Lower lobe of right lung (tissue), 2 donors: ENCODE measurements at regions not wholly inside any gene's neighbourhood (a gene's known extent, or its start where the extent isn't known, plus 50 kb on each side); places are given as distances from the start of the nearest gene placed in this dataset.

Experiments
- ATAC-seq, 2 donors: fragments of 200-7000 bp; cut with Tn5 transposase; one replicate each; pipeline ENCODE4 v1.9.1; 2020 to 2022; ENCODE audit warnings: mild to moderate bottlenecking in 2 of 2, moderate library complexity in 2 of 2
- DNase-seq: peaks from one replicate; pipeline ENCODE4 v3.0.0-alpha.2; 2020
- H3K27ac ChIP-seq: fragments of 200-600 bp; one replicate; pipeline ENCODE4 v1.8.0; 2022
- H3K27me3 ChIP-seq: fragments of 200-600 bp; one replicate; pipeline ENCODE4 v1.8.0; 2022; ENCODE audit warnings: low read depth
- H3K36me3 ChIP-seq: fragments of 200-600 bp; one replicate; pipeline ENCODE4 v1.8.0; 2022; ENCODE audit warnings: mild to moderate bottlenecking
- H3K4me1 ChIP-seq: fragments of 200-600 bp; one replicate; pipeline ENCODE4 v1.8.0; 2022
- H3K4me3 ChIP-seq: fragments of 200-600 bp; one replicate; pipeline ENCODE4 v1.8.0; 2022; ENCODE audit warnings: mild to moderate bottlenecking
- H3K9me3 ChIP-seq: fragments of 200-600 bp; one replicate; pipeline ENCODE4 v1.8.0; 2022
- intact Hi-C: fragments of 100-400 bp; cut with DNase I; formaldehyde crosslinking; loops from one replicate; pipeline ENCODE4 v1.11.0; 2022
- TF ChIP-seq, protein P1 (sequence below): fragments of 200-600 bp; IDR thresholded peaks from one replicate; pipeline ENCODE4 v1.8.0; 2022; ENCODE audit warnings: antibody characterized with exemption, mild to moderate bottlenecking
- donor health status: DM: no; HTN: yes; CAD: no; lungs with severe emphysema.

DNA sequence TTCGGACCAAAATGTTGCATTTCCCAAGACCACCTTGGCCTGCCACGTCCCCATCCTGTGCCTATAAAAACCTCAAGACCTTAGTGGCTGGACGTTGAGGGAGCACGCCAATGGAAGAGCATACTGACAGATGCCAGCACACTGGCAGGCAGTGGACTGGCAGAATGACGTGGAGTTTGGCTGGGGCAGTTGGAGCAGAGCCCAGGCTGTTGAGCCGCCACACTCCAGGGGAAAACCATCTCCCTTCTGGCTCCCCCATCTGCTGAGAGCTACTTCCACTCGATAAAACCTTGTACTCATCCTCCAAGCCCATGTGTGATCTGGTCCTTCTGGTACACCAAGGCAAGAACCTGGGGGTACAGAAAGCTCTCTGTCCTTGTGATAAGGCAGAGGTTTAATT, 494.1 kb downstream of the CDH11 start:
- intact Hi-C loops: no loop called here

DNA sequence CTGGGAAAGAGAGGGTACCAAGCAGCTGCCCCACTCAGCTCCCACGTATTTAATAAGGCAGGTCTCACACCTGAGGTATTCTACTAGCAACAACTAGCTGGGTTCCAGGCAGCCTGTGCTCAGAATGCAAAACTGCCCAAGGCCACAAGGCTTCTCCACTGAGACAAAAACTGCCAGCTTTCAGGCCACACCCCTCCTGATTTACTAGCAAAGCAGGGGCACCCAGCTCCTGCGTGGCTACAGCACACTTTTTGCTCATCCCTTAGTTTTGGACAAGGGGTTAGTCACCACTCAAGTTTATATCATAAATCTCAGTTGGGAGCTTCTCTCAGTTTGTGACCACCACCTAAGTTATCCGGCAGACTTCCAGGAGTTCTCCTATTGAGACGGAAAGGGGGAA, 494.6 kb downstream of the CDH11 start:
- TF ChIP-seq, protein P1, sequence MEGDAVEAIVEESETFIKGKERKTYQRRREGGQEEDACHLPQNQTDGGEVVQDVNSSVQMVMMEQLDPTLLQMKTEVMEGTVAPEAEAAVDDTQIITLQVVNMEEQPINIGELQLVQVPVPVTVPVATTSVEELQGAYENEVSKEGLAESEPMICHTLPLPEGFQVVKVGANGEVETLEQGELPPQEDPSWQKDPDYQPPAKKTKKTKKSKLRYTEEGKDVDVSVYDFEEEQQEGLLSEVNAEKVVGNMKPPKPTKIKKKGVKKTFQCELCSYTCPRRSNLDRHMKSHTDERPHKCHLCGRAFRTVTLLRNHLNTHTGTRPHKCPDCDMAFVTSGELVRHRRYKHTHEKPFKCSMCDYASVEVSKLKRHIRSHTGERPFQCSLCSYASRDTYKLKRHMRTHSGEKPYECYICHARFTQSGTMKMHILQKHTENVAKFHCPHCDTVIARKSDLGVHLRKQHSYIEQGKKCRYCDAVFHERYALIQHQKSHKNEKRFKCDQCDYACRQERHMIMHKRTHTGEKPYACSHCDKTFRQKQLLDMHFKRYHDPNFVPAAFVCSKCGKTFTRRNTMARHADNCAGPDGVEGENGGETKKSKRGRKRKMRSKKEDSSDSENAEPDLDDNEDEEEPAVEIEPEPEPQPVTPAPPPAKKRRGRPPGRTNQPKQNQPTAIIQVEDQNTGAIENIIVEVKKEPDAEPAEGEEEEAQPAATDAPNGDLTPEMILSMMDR: no peak
- intact Hi-C loops: no loop called here
- no peaks in the 10 kb centered on the region for H3K27me3 ChIP-seq
- no peak for DNase-seq
- no peaks in the 10 kb centered on the region for H3K4me1 ChIP-seq
- no peak overlapping the region for H3K4me3 ChIP-seq
- no peaks in the 10 kb centered on the region for H3K9me3 ChIP-seq
- no peak overlapping the region for H3K27ac ChIP-seq
- ATAC-seq: no peak
- no peaks in the 10 kb centered on the region for H3K36me3 ChIP-seq

More for the DNA sequence above, 494.1 kb downstream of the CDH11 start:
- Histone ChIP-seq H3K27me3 (no peaks in the 10 kb centered on the region), H3K9me3 (no peaks in the 10 kb centered on the region), H3K4me3 (no peak overlapping the region), H3K27ac (no peak overlapping the region), H3K36me3 (no peaks in the 10 kb centered on the region), H3K4me1 (no peaks in the 10 kb centered on the region)
- TF ChIP-seq, protein P1: no peak
- DNase-seq (no peak), ATAC-seq (no peak)

DNA sequence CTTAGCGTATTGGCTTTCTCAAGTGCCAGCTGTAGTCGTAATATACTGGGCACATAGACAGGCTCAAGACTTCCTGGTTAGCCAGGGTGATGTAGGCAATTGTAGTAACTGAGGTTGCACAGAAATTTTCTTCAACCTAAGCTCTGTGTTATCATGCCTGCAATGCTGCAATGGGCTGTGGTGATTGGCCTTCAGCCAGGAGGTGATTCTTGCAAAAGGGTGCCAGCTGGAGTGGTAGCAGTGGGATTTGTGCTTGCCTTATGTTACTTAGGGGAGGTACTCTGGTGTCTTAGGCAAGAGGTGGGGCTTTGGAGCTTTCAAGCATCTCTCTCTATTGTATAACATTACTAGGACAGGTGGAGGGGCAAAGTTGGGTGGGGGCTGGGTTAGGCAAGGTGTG, 495.1 kb downstream of the CDH11 start:
- intact Hi-C loops: no loop called here
- Histone ChIP-seq H3K27me3 (no peaks in the 10 kb centered on the region), H3K4me1 (no peaks in the 10 kb centered on the region), H3K9me3 (no peaks in the 10 kb centered on the region), H3K27ac (no peak overlapping the region), H3K4me3 (no peak overlapping the region), H3K36me3 (no peaks in the 10 kb centered on the region)
- ATAC-seq (peak in 1 of 2 donors; percentile 27), DNase-seq (no peak)
- TF ChIP-seq, protein P1: no peak

DNA sequence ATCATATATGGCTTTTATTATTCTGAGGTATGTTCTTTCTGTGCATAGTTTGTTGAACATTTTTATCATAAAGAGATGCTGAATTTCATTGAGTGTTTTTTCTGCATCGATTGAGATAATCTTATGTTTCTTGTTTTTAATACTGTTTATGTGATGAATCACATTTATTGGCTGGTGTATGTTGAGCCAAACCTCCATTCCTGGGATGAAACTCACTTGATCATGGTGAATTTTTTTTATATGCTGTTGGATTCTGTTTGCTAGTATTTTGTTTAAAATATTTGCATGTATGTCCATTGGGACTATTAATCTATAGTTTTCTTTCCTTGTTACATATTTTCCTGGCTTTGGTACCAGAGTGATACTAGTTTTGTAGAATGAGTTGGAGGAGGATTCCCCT, 500.2 kb downstream of the CDH11 start:
- H3K4me3 ChIP-seq: no peak overlapping the region
- DNase-seq (no peak), ATAC-seq (no peak)
- no peaks in the 10 kb centered on the region for H3K36me3 ChIP-seq
- intact Hi-C loops: no loop called here
- H3K27me3 ChIP-seq: no peaks in the 10 kb centered on the region
- H3K4me1 ChIP-seq: no peaks in the 10 kb centered on the region
- H3K27ac ChIP-seq: no peak overlapping the region
- no peaks in the 10 kb centered on the region for H3K9me3 ChIP-seq
- TF ChIP-seq, protein P1: no peak

DNA sequence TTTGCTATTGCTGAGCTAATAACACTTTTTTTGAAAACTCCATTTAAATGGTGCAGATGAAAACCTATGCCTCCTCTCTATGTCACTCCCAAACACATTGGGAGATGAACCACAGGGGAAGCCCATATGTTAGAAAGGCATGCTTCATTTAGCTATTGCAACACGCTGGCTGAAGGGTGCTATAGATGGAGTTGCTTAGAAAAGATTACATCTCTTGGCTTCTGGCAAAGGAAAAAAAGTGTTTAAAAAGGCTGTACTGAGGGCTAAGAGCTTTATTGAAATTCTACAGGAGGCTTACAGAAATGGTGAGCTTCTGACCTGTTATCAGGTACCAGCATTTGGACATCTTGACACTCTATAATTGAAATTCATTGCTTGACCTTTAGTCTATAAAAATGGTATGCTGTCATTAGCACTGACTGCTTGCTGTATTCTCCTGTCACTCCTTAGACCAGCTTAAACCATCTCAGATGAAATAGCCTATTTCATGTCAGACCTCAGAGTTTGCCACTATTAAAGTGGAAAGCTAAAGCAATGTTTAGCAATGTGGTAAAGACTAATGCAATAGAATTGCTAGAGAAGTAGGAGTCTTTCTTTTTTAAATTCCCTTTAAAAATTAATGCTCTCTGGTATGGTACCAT, 503.9 kb downstream of the CDH11 start:
- DNase-seq: no peak
- Histone ChIP-seq H3K4me1 (no peaks in the 10 kb centered on the region), H3K9me3 (no peaks in the 10 kb centered on the region), H3K36me3 (no peaks in the 10 kb centered on the region), H3K27me3 (no peaks in the 10 kb centered on the region), H3K27ac (no peak overlapping the region), H3K4me3 (no peak overlapping the region)
- TF ChIP-seq, protein P1: no peak
- no peak for ATAC-seq
- intact Hi-C loops: no loop called here
